Caki2 (cell line): ENCODE measurements at regions not wholly inside any gene's neighbourhood (a gene's known extent, or its start where the extent isn't known, plus 50 kb on each side); places are given as distances from the start of the nearest gene placed in this dataset.
"Not testable (repeated sequence)": the region's sequence is repeated elsewhere in the genome, so short reads cannot be mapped to it uniquely, and the experiment has no call there.

ENCODE experiments used
- DNase-seq: peaks from one replicate; pipeline ENCODE4 v3.0.0-alpha.2; 2015; ENCODE audit warnings: low read depth
- in situ Hi-C: cut with HindIII; loops from 2 replicates; pipeline ENCODE4 v1.10.0; 2016; ENCODE audit warnings: low sequenced_read_pairs, low pct_unique_long_range_greater_than_20kb, mixed read lengths

GRCh38 chr3:78494851-78495250 lies 1272.9 kb downstream of the ROBO1 start:
- in situ Hi-C loops = no loop called here
- no peak for DNase-seq

- DNase-seq = no peak
- in situ Hi-C loops = no loop called here
Measured at GRCh38 chr3:78495301-78495700, 1272.5 kb downstream of the ROBO1 start.

DNA sequence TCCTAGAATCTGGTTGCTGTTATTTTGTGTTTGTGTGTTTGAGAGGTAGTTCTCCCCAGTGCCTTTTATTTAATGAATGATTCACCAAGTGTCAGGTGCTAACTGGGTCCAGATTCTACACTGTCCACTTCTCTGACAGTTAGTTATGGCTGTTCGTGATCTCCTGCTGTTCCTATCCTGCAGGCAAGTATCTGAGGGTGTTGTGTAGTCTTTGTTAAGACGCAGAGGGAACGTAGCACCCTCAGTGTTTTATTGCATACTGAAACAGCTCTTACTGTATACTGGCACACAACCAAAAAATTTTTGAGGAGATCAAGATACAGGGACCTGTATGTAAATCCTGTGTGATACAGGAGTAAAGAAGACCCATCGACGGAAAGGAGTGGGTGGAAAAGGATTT lies 1271.3 kb downstream of the ROBO1 start:
- in situ Hi-C loops = no loop called here
- DNase-seq = no peak

DNA sequence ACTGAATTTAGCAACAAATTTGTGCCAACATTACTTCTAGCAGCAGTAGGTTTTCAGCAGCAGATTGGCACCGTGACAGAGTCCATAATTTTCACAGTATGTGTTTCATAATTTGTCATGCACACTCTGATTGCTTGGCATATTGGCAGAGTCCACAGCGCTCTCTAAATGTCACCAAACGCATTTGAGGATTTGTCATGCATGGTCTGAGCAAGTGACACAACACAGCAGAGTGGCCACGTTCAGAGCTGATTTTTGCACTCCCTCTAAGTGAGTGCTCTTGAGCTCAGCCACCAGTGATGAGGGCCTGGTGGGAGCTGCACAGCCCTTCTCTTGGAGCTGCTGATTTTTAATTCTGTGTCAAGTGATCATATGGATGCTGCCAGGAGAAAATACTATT lies 1270.8 kb downstream of the ROBO1 start:
- in situ Hi-C loops = no loop called here
- no peak for DNase-seq

- in situ Hi-C loops = no loop called here
- no peak for DNase-seq
Measured at GRCh38 chr3:78497767-78498166, 1270.0 kb downstream of the ROBO1 start.

GRCh38 chr3:78506061-78506460 lies 1261.7 kb downstream of the ROBO1 start:
- in situ Hi-C loops = no loop called here
- no peak for DNase-seq

DNA sequence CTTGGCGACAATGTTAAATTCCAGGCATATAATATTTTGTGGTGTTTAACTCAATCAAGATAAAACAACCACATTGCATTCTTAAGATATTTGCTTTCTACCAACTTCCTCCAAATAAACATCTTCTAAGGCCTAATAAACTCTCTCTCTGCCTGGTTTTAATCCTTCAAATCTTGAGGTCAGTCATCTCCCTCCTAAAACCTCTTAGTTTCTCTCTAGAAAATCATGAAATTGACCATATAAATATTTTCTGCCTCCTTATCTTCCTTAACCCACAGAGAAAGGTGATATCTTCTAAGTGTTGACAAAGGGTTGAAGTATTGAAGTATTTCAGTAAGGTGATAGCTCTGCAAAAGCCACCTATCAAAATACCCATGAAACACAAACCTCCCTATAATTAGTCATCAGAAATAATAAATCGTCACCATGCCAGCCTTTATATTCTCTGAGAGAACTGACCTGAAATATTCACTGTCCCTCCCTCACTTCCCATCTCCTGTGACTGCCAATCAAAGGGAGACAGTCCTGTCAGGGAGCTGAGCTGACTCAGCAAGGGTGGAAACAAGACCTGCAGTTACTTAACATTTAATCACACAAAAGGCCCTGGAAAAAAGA lies 1261.1 kb downstream of the ROBO1 start:
- in situ Hi-C loops = no loop called here
- DNase-seq = peak; percentile 64

GRCh38 chr3:78507196-78507984 lies 1260.4 kb downstream of the ROBO1 start:
- in situ Hi-C loops = no loop called here
- DNase-seq = peak; percentile 2

DNA sequence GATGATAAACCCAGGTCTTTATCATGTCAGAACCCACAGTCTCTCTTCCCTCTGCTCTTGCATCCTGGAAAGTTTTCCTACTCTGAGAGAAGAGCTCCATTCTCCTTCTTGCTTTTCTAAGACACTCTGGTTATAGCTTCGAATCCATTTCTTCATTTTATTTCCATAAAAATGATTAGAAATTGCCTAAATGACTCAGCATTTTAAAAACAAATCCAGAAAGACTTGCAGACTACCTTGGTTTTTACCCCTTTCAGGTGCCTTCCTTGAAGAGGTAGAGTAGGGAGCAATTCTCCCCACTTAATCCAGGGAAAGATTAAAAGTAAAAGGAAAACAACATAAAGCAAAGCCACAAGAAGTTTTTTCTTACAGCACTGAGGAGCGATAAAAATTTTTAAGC lies 1256.0 kb downstream of the ROBO1 start:
- in situ Hi-C loops = no loop called here

DNA sequence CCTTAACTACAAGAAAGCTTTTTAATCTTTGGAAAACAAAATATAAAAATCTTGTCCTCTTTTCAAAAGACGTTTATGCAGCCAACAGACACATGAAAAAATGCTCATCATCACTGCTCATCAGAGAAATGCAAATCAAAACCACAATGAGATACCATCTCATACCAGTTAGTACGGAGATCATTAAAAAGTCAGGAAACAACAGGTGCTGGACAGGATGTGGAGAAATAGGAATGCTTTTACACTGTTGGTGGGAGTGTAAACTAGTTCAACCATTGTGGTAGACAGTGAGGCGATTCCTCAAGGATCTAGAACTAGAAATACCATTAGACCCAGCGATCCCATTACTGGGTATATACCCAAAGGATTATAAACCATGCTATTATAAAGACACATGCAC lies 1255.0 kb downstream of the ROBO1 start:
- DNase-seq, in situ Hi-C loops: not testable (repeated sequence)

More for the DNA sequence above, 1256.0 kb downstream of the ROBO1 start:
- no peak for DNase-seq

- in situ Hi-C loops = no loop called here
Measured at GRCh38 chr3:78516437-78516836, 1251.4 kb downstream of the ROBO1 start.

GRCh38 chr3:78516937-78517336 lies 1250.9 kb downstream of the ROBO1 start:
- in situ Hi-C loops = no loop called here
- DNase-seq = no peak

More at GRCh38 chr3:78516437-78516836, 1251.4 kb downstream of the ROBO1 start:
- no peak for DNase-seq

- DNase-seq = no peak
- in situ Hi-C loops = no loop called here
Measured at GRCh38 chr3:78517965-78518364, 1249.8 kb downstream of the ROBO1 start.

- in situ Hi-C loops = no loop called here
- no peak for DNase-seq
Measured at GRCh38 chr3:78519281-78519680, 1248.5 kb downstream of the ROBO1 start.

GRCh38 chr3:78529601-78530000 lies 1238.2 kb downstream of the ROBO1 start:
- in situ Hi-C loops = no loop called here
- DNase-seq = no peak

DNA sequence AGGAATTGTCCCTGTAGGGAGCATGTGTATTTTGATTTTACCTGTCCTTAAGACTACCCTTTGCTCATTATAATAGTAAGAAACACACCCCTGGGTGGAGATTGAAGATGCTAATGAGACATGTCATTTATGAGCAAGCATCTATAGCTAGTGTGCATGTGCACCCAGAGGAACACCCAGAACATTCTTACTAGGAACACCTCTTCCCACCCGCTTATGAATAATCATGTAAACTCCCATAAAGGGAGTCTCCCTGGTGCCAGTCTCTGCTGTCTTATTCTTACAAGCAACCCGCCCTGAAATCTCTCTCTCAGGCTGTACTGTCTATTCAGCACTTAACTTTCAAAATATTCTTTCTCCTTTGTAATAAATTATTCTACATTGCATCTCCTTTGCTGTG lies 1227.3 kb downstream of the ROBO1 start:
- in situ Hi-C loops = no loop called here
- DNase-seq = no peak

- no peak for DNase-seq
- in situ Hi-C loops = no loop called here
Measured at GRCh38 chr3:78545827-78546226, 1222.0 kb downstream of the ROBO1 start.
